ENCODE measurements at regions not wholly inside any gene's neighbourhood (a gene's known extent, or its start where the extent isn't known, plus 50 kb on each side); places are given as distances from the start of the nearest gene placed in this dataset.
A peak's percentile ranks its signal among the peaks of the same experiment; 100 is the strongest.

DNA sequence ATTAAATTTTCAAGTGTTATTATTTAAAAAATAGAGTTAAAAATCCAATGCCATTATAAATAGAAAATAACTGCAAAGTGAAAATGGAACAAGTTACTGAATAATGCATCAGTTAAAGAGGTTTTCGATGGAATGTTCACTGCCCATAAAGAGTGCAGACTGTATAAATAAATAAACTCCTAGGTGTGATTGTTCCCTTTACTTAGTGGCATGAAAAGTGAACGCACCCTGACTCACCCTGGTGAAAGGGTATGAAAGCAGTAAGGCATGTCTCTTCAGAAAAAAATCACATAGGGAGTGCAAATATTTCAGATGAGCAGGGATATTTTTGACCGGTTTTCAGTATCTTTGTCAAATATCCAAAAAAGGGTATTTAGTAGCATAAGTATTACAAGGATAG, 387.8 kb downstream of the DCAF12L2 start:
- H4K20me1 ChIP-seq (ENCODE audit: insufficient read depth, low read depth, low read length) = no peaks in the 10 kb centered on the region
- no peak overlapping the region for H3K4me3 ChIP-seq (ENCODE audit: low read length)
- H3K9me2 ChIP-seq (replicated peaks; ENCODE audit: insufficient read depth, low read length) = no peaks in the 10 kb centered on the region
- H3K4me2 ChIP-seq (ENCODE audit: low read depth, low read length, poor library complexity, severe bottlenecking) = no peak overlapping the region
- H3K27ac ChIP-seq (ENCODE audit: low read length) = no peak overlapping the region
- H2AFZ ChIP-seq (ENCODE audit: low read length) = no peak overlapping the region
- no peak for DNase-seq
- no peaks in the 10 kb centered on the region for H3K27me3 ChIP-seq (ENCODE audit: low read length)
- peaks cover 7% of the 10 kb centered on the region; the same call in 1 of the 2 replicates for H3K4me1 ChIP-seq (ENCODE audit: low read length)
- no peak overlapping the region for H3K9ac ChIP-seq (ENCODE audit: low read length)
- no peaks in the 10 kb centered on the region for H3K79me2 ChIP-seq (ENCODE audit: low read length)
- no peaks in the 10 kb centered on the region for H3K36me3 ChIP-seq (ENCODE audit: insufficient read depth, low read length)
- H3K9me3 ChIP-seq (ENCODE audit: low read length) = no peaks in the 10 kb centered on the region

DNA sequence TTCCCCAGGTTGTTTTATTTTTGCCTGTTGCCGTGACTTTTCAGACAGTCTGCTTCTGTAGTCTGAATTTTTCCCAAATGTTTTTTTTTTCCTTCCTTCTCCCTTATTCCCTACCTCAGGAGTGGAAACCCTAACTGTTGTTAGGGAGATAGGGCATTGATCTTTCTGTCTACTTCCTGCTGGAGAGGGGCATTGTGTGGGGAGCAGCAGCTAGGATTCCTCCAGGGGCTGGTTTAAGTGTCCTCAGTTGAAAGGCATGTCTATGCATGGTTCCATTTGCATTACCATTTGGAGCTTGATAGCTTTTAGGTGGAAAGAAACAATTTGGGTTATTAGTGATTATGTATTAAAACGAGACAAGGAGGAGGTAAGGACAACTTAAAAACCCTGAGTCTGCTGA, 383.9 kb downstream of the DCAF12L2 start:
- no peak overlapping the region for H3K4me3 ChIP-seq (ENCODE audit: low read length)
- no peaks in the 10 kb centered on the region for H3K27me3 ChIP-seq (ENCODE audit: low read length)
- H3K79me2 ChIP-seq (ENCODE audit: low read length) = no peaks in the 10 kb centered on the region
- H2AFZ ChIP-seq (ENCODE audit: low read length) = peak overlapping the region; percentile 18; the same call in 1 of the 2 replicates
- no peak overlapping the region for H3K4me2 ChIP-seq (ENCODE audit: low read depth, low read length, poor library complexity, severe bottlenecking)
- no peak overlapping the region for H3K9ac ChIP-seq (ENCODE audit: low read length)
- peaks cover 7% of the 10 kb centered on the region; the same call in 1 of the 2 replicates for H3K4me1 ChIP-seq (ENCODE audit: low read length)
- no peaks in the 10 kb centered on the region for H4K20me1 ChIP-seq (ENCODE audit: insufficient read depth, low read depth, low read length)
- no peaks in the 10 kb centered on the region for H3K9me3 ChIP-seq (ENCODE audit: low read length)
- no peak for DNase-seq
- H3K36me3 ChIP-seq (ENCODE audit: insufficient read depth, low read length) = no peaks in the 10 kb centered on the region
- no peak overlapping the region for H3K27ac ChIP-seq (ENCODE audit: low read length)
- no peaks in the 10 kb centered on the region for H3K9me2 ChIP-seq (replicated peaks; ENCODE audit: insufficient read depth, low read length)

DNA sequence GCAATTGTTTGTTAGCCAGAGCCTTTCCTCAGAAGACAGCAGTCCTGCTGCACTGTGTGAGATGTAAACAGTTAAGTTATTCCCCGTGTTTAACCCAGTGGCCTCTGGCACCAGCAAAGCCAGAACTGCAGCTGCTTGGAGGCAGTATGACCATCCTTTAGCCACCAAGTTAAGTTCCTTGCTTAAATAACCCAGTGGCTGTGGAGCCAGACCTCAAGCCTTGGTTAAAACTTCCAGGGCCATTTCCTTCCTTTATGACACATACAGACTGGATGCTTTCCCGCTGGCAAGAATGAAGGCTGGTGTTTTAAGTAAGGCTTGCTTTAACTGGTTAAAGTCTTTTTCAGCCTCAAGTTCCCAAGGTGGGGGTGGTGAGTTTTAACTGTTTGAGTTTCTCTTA, 379.8 kb downstream of the DCAF12L2 start:
- no peak overlapping the region for H3K4me3 ChIP-seq (ENCODE audit: low read length)
- no peak overlapping the region for H2AFZ ChIP-seq (ENCODE audit: low read length)
- H3K27ac ChIP-seq (ENCODE audit: low read length) = no peak overlapping the region
- H3K9me2 ChIP-seq (replicated peaks; ENCODE audit: insufficient read depth, low read length) = no peaks in the 10 kb centered on the region
- no peak overlapping the region for H3K4me2 ChIP-seq (ENCODE audit: low read depth, low read length, poor library complexity, severe bottlenecking)
- DNase-seq = no peak
- H3K9ac ChIP-seq (ENCODE audit: low read length) = no peak overlapping the region
- no peaks in the 10 kb centered on the region for H3K9me3 ChIP-seq (ENCODE audit: low read length)
- no peaks in the 10 kb centered on the region for H4K20me1 ChIP-seq (ENCODE audit: insufficient read depth, low read depth, low read length)
- H3K27me3 ChIP-seq (ENCODE audit: low read length) = no peaks in the 10 kb centered on the region
- H3K36me3 ChIP-seq (ENCODE audit: insufficient read depth, low read length) = no peaks in the 10 kb centered on the region
- H3K79me2 ChIP-seq (ENCODE audit: low read length) = no peaks in the 10 kb centered on the region
- H3K4me1 ChIP-seq (ENCODE audit: low read length) = peaks cover 7% of the 10 kb centered on the region; the same call in 1 of the 2 replicates

DNA sequence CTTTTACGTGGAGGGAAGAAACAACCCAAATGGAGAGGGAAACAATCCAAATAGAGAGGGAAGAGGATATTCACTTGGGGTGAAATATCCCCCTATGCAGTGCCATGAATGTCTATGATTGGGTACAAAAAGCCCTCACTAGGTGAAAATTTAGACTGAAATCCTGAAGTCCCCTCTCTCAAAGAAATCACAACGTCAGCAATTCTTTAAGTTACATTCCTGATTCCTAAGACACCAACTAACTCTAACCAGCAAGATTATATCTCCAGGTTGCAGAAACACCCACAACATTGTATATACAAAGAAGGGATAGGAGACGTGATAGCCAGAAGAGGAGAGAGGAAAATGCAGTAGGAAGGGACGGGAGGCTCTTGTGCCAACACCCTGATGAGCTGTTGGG, 374.3 kb downstream of the DCAF12L2 start:
- Histone ChIP-seq H3K27me3 (ENCODE audit: low read length) (no peaks in the 10 kb centered on the region), H3K4me1 (ENCODE audit: low read length) (peaks cover 21% of the 10 kb centered on the region), H4K20me1 (ENCODE audit: insufficient read depth, low read depth, low read length) (no peaks in the 10 kb centered on the region), H3K79me2 (ENCODE audit: low read length) (no peaks in the 10 kb centered on the region), H3K9ac (ENCODE audit: low read length) (no peak overlapping the region), H3K4me2 (ENCODE audit: low read depth, low read length, poor library complexity, severe bottlenecking) (no peak overlapping the region), H3K4me3 (ENCODE audit: low read length) (no peak overlapping the region), H3K36me3 (ENCODE audit: insufficient read depth, low read length) (no peaks in the 10 kb centered on the region), H3K9me2 (replicated peaks; ENCODE audit: insufficient read depth, low read length) (no peaks in the 10 kb centered on the region), H2AFZ (ENCODE audit: low read length) (peak overlapping the region; percentile 85; the same call in 1 of the 2 replicates), H3K9me3 (ENCODE audit: low read length) (no peaks in the 10 kb centered on the region), H3K27ac (ENCODE audit: low read length) (no peak overlapping the region)
- DNase-seq = no peak

DNA sequence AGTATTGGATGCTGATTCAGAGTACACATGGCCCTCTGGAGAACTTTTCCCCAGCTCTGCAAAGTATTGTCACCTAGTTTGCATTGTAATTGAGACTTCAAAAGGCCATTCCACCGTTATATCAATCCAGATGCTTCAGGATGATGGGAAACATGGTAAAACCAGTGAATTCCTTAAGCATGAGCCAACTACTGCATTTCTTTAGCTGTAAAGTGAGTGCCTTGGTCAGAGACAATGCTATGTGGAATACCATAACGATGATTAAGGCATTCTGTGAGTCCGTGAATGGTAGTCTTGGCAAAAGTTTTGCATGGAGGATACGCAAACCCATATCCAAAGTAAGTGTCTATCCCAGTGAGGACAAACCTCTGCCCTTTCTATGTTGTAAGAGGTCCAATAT, 355.2 kb downstream of the DCAF12L2 start:
- H4K20me1 ChIP-seq (ENCODE audit: insufficient read depth, low read depth, low read length) = no peaks in the 10 kb centered on the region
- H3K4me3 ChIP-seq (ENCODE audit: low read length) = no peak overlapping the region
- no peaks in the 10 kb centered on the region for H3K4me1 ChIP-seq (ENCODE audit: low read length)
- H3K9ac ChIP-seq (ENCODE audit: low read length) = no peak overlapping the region
- H3K4me2 ChIP-seq (ENCODE audit: low read depth, low read length, poor library complexity, severe bottlenecking) = no peak overlapping the region
- DNase-seq = no peak
- H3K36me3 ChIP-seq (ENCODE audit: insufficient read depth, low read length) = no peaks in the 10 kb centered on the region
- no peaks in the 10 kb centered on the region for H3K79me2 ChIP-seq (ENCODE audit: low read length)
- H3K9me2 ChIP-seq (replicated peaks; ENCODE audit: insufficient read depth, low read length) = no peaks in the 10 kb centered on the region
- no peaks in the 10 kb centered on the region for H3K9me3 ChIP-seq (ENCODE audit: low read length)
- H3K27me3 ChIP-seq (ENCODE audit: low read length) = no peaks in the 10 kb centered on the region
- H3K27ac ChIP-seq (ENCODE audit: low read length) = no peak overlapping the region
- H2AFZ ChIP-seq (ENCODE audit: low read length) = no peak overlapping the region

DNA sequence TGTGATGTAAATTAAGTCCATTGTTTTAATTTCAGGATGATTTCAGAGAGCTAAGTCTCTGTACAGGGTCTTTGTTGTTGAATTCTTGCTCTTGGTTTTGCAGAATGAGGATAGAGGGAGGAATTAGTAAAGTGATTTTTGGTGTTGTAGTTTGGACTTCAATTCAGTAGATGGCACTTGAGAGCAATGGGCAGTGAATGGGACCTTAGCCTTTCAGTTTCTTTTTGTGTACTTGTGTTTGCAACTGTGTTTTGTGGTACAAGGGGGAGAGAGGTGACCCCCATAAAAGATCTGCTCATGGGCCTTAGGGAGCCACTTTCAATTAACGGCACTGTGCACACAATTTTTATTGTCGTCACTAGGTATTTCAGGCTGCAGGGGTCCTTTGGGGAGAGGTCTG, 340.0 kb downstream of the DCAF12L2 start:
- Histone ChIP-seq H3K9me3 (ENCODE audit: low read length) (no peaks in the 10 kb centered on the region), H3K27ac (ENCODE audit: low read length) (no peak overlapping the region), H3K27me3 (ENCODE audit: low read length) (no peaks in the 10 kb centered on the region), H3K79me2 (ENCODE audit: low read length) (no peaks in the 10 kb centered on the region), H3K4me3 (ENCODE audit: low read length) (peak overlapping the region; percentile 55; the same call in 1 of the 2 replicates), H3K9ac (ENCODE audit: low read length) (peak overlapping the region; percentile 53), H3K4me1 (ENCODE audit: low read length) (peaks cover 15% of the 10 kb centered on the region; the same call in 1 of the 2 replicates), H3K9me2 (replicated peaks; ENCODE audit: insufficient read depth, low read length) (no peaks in the 10 kb centered on the region), H4K20me1 (ENCODE audit: insufficient read depth, low read depth, low read length) (no peaks in the 10 kb centered on the region), H2AFZ (ENCODE audit: low read length) (peak overlapping the region; percentile 89; the same call in 1 of the 2 replicates), H3K36me3 (ENCODE audit: insufficient read depth, low read length) (no peaks in the 10 kb centered on the region), H3K4me2 (ENCODE audit: low read depth, low read length, poor library complexity, severe bottlenecking) (peak overlapping the region; percentile 60)
- DNase-seq = peak; percentile 76

DNA sequence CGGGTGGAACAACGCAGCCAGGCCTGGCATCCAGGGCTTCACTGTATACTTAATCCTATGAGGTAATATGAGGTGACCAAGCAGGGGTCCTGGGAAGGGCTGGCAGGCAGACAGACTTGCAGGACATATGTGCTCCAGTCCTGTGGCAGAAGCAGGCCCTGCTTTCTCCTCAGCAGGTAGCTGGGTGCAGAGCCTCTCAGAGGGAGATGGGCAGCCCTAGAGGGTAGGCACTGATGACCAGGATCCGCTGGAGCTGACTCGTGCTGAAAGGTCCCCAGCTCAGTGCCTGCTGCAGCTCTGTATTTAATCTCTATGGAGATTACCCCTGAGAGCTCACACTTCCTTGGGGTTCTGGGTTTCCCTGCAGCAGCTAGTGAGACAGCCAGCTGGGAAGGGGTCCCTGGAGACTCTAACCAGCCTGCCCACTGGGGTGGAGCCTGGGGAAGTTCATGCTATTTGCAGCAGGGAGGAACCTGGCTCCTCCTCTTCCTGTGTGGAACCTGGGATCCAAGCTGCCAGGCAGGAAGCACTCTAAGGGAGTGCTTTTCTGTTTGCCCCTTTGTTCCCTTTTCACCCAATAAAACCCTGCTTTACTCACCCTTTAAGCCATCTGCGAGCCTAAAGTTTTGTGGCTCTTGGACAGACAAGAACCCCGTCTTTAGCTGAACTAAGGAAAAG, 339.2 kb downstream of the DCAF12L2 start:
- peak overlapping the region; percentile 89 for H2AFZ ChIP-seq (ENCODE audit: low read length)
- no peak for DNase-seq

DNA sequence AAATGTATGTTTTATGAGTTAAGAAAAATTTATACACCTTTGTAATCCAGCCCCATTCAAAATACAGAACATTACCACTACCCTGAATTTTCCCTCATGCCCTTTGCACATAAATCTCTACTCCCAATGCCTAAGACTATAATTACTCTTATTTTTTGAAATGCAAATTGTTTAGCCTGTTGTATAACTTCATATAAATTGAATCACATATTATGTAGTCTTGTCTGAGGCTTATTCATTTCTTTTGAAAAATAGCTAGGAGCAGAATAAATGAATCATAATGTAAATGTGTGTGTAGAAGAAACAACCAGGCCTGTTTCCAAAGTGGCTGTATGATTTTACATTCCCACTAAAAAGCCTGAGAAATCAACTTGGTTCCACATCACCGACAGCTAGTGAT, 319.8 kb downstream of the DCAF12L2 start:
- H3K9ac ChIP-seq (ENCODE audit: low read length) = no peak overlapping the region
- no peak overlapping the region for H3K4me3 ChIP-seq (ENCODE audit: low read length)
- no peaks in the 10 kb centered on the region for H3K27me3 ChIP-seq (ENCODE audit: low read length)
- no peaks in the 10 kb centered on the region for H3K36me3 ChIP-seq (ENCODE audit: insufficient read depth, low read length)
- H4K20me1 ChIP-seq (ENCODE audit: insufficient read depth, low read depth, low read length) = no peaks in the 10 kb centered on the region
- H3K9me3 ChIP-seq (ENCODE audit: low read length) = no peaks in the 10 kb centered on the region
- H3K27ac ChIP-seq (ENCODE audit: low read length) = no peak overlapping the region
- no peaks in the 10 kb centered on the region for H3K9me2 ChIP-seq (replicated peaks; ENCODE audit: insufficient read depth, low read length)
- H3K4me1 ChIP-seq (ENCODE audit: low read length) = peaks cover 9% of the 10 kb centered on the region
- no peak overlapping the region for H3K4me2 ChIP-seq (ENCODE audit: low read depth, low read length, poor library complexity, severe bottlenecking)
- DNase-seq = no peak
- H3K79me2 ChIP-seq (ENCODE audit: low read length) = no peaks in the 10 kb centered on the region
- H2AFZ ChIP-seq (ENCODE audit: low read length) = peak overlapping the region; percentile 26; the same call in 1 of the 2 replicates

More for the DNA sequence above, 339.2 kb downstream of the DCAF12L2 start:
- no peaks in the 10 kb centered on the region for H3K27me3 ChIP-seq (ENCODE audit: low read length)
- H3K9me2 ChIP-seq (replicated peaks; ENCODE audit: insufficient read depth, low read length) = no peaks in the 10 kb centered on the region
- H4K20me1 ChIP-seq (ENCODE audit: insufficient read depth, low read depth, low read length) = no peaks in the 10 kb centered on the region
- no peaks in the 10 kb centered on the region for H3K79me2 ChIP-seq (ENCODE audit: low read length)
- no peaks in the 10 kb centered on the region for H3K36me3 ChIP-seq (ENCODE audit: insufficient read depth, low read length)
- peak overlapping the region; percentile 60 for H3K4me2 ChIP-seq (ENCODE audit: low read depth, low read length, poor library complexity, severe bottlenecking)
- H3K4me1 ChIP-seq (ENCODE audit: low read length) = peaks cover 15% of the 10 kb centered on the region; the same call in 1 of the 2 replicates
- 0 out of 2 replicates have a peak, but pooled peaks cover 4% of the 10 kb centered on the region for H3K9me3 ChIP-seq (ENCODE audit: low read length)
- peak overlapping the region; percentile 53; the same call in 1 of the 2 replicates for H3K9ac ChIP-seq (ENCODE audit: low read length)
- H3K4me3 ChIP-seq (ENCODE audit: low read length) = no peak overlapping the region
- H3K27ac ChIP-seq (ENCODE audit: low read length) = no peak overlapping the region
